HG03460 (cell line): ENCODE measurements at regions not wholly inside any gene's neighbourhood (a gene's known extent, or its start where the extent isn't known, plus 50 kb on each side); places are given as distances from the start of the nearest gene placed in this dataset.

Experiments
- ATAC-seq: cut with Tn5 transposase; IDR thresholded peaks from one replicate; pipeline ENCODE4 v1.9.1; 2021; ENCODE audit not compliant: unreplicated experiment

DNA sequence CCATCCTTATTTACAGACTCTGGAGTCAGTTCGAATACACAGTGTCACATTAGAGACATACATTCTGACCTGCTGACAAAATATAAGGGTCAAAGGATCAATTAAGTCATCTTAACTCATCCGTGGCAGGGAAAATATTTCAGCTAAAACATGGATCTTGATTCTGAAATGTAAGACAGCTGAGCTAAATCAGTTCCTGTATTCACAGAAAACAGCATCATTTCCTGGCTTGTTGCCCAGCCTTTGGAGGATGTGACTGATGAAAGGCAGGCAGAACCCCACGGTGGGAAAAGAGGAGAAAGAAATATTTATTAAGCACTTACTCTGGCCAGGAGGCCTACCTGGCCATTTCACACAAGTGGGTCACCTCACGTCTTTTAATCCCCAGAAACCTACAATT, 101.9 kb downstream of the GAS2L3 start:
- no peak for ATAC-seq

DNA sequence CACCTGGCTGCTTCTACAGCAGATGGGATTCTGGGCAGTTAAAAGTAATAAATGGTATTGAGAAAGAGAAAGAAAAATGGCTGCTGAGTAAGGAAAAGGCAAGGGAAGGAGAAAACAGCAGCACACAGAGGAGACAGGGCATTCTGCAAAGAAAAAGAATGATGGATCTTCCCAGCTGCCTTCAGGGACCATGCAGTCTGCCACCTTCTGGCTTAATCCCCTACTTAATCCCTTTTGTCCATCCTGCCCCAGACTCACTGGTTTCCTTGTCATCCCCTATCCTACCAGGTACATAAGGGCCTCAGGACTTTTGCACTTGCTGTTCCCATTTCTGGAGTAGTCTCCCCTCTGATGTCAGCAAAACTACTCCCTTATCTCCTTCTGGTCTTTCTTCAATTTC, 107.6 kb downstream of the GAS2L3 start:
- no peak for ATAC-seq

DNA sequence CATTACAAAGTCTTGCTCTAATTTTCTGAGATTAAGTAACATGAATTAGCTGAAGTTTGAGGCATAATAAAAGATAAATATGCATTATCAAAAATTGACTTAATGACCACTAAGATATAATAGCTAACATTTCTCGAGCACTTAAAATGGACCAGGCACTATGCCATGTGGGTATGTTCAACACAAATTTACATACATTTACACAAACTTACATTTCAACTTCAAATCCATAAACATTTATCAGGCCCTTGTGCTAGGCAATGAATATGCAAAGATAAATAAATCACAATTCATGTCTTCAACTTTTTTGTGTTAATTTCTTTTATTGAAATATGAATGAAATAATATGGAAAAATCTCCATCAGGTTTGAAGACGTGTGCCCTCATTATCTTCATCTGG, 108.7 kb downstream of the GAS2L3 start:
- ATAC-seq: no peak

DNA sequence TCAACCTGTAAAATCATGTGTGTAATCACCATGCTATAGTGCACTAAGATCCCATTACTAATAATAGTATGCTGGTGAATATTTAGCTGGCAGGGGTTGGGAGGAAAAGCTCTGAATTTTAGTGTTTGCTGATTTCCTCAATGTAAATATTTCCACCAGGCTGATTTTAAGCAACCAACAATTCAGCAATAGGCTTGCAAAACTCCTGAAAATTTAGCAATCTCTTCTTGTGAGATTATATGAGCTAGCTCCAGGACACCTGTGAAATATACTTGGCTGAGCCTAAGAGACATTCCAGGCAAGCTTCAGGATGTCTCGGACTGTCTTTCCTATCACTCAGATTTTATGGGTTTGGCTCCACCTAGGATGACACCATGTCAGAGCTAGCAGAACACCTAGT, 106.9 kb upstream of the ANO4 start:
- no peak for ATAC-seq

DNA sequence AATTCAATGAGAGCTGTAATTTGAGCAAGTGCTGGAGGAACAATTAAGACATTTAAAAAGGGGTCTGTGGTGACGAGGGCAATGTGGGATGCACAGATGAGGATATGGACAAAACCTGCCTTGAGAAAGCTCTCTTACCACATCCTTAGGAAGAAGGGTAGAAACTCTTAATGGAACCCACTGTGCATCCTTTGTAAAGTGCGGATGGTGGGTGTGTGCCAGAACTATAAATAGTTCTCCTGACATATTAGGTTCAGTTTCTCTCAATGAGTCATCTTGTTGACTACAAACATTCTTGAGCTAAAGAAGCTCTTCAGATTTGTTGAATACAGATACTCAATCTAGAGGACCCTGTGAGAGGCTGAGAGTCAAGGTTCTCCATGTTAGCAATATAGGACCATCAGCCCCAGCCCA, 106.1 kb upstream of the ANO4 start:
- no peak for ATAC-seq

GRCh38 chr12:100692502-100692901, 102.1 kb upstream of the ANO4 start:
- ATAC-seq: no peak

DNA sequence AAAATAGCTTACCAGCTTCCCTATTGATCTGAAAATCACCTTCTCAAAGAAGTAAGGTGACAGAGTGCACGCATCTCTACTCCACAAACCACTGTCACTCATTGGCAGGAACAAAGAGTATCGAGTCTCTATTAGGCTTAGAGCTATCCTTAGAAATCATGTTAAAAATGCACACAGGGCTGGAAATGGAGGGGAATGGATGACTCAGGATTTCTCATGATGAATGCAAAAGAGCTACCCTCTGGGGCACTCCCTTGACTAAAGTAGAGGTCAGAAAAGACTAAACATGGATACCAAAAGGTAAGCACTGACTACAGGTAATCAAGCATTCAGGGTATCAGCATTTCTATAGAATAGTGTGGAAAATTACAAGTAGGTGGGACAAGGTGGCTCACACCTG, 96.1 kb upstream of the ANO4 start:
- no peak for ATAC-seq

GRCh38 chr12:100699209-100699608, 95.4 kb upstream of the ANO4 start:
- ATAC-seq: peak; percentile 84

- no peak for ATAC-seq
Observed at GRCh38 chr12:100703337-100703736, 91.2 kb upstream of the ANO4 start.

GRCh38 chr12:100703868-100704267, 90.7 kb upstream of the ANO4 start:
- no peak for ATAC-seq

GRCh38 chr12:100706033-100706432, 88.5 kb upstream of the ANO4 start:
- no peak for ATAC-seq

- ATAC-seq: no peak
Observed at GRCh38 chr12:100708591-100708990, 86.0 kb upstream of the ANO4 start.

DNA sequence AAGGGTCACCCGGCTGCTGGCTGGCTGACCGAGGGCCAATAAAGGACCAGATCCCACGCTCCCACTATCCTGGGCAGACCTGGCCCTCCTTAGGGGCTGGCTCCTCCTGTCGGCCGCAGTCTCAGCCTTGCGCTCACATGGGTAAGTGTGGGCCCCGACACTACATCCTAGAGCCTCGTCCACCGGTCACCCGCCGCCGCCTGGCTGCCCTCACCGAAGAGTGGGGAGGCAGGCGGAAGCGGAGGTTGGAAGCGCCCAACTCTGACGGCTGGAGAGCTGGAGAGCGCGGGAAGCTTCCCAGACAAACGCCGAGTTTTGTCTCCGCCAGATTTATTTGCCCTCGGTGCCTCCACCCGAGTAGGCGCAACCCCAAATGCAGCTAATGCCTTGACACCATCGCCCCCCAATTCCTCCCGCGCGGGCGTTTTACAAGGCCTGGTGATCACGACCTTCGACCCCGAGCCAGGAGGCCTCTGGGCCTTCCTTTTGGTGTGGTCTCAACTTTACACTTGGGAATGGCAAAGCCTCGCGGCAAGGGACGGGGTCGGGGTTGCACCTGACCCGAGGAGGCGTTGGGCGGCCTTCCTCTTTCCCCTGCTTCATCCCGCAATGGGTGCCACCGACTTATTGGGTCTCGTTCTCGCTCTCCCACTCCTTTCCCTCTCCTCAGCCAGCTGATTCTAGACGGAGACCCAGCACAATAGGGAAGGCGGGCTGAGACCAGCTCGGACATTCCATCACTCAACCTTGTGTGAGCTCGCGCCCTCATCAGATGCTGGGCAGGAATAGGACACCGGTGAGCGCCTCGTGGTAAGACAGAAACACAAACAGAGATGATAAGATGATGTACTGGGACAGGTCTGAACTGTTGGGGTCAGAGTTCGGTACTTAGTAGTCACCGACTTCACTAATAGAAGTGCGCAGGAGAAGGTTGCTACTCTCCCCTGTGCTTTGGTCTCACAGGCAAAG, 78.3 kb upstream of the ANO4 start:
- no peak for ATAC-seq

DNA sequence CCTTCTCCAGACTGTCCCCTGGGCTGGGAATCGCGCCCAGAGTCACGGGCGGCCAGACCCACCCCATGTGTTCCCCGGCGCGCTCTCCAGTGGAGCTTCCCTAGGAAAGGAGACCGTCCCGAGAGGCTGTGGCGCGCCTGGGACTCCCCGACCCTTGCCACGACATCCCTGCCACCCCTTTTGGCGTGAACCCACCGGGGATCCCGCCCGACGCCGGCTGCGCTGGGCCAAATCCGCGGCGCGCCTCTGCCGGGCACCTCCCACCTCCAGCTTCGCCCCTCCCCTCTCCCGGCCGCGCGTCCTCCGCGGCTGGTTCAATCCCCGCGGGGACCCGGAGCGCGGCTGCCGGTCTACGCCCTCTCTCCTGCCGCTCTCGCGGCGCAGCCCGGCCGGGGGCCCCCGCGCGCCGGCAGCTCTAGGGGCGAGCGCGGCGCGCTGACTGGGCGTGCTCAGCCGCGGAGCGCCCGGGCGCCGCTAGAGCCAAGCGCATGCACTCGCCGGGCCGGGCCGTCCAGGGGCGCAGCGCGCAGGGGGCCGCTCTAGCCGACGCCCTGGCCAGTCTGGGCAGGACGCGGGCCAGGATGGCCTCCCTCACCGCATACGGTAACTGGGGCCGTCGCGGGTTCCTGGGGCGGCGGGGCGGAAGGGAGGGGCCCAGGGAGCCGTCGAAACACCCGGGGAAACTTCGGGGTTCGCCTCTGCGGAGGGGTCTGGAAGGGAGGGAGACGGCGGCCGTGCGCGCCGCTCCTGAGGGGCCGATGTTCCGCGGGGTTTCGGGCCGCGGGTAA, 77.4 kb upstream of the ANO4 start:
- ATAC-seq: no peak

- no peak for ATAC-seq
Observed at GRCh38 chr12:100717733-100718067, 76.9 kb upstream of the ANO4 start.

DNA sequence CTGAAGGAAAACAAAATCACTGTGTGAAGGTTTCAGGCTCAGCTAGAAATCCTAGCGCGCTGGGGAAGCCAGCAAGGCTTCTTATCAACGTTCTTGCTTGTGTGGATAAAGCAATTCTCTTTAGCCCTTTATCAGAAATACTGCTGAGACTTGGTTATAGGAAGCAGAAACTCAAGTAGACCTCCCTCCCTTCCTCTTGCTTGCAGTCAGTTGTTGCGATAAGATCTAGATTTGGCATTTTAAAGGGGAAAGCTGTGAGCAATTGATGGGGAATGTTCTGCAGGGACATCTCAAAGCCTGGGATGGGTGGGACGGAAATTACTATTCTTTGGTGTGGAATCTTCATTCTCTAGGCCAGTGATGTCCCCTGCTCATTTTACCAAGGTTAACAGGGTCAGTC, 76.4 kb upstream of the ANO4 start:
- no peak for ATAC-seq

DNA sequence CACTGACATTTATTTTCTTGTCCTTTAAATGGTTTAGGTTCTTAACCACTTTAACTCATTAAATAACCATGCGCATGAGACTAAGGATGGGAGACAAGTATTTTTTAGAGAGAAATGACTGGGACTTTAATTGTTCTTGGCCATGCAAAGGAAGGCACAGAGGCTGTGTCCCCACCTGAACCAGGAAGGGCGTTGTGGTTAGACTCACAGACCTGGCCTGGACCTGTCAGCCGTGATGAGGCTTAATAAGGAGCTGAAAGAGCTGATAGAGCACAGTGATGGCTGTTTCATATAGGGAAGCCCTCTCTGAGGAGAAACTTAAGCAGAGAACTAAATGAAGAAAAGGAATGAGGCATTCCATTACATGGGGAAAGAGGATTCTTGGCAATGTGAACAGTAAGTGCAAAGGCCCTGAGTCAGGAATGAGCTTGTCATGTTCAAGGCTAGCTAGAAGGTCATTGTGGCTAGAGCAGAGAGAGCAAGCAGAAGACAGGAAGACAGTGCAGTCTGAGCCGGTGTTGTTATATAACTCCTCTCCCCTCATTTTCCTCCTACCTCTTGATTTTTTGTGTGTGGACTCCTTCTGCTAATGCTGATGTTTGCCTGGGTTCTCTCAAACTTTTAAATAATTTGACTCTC, 74.4 kb upstream of the ANO4 start:
- ATAC-seq: no peak

DNA sequence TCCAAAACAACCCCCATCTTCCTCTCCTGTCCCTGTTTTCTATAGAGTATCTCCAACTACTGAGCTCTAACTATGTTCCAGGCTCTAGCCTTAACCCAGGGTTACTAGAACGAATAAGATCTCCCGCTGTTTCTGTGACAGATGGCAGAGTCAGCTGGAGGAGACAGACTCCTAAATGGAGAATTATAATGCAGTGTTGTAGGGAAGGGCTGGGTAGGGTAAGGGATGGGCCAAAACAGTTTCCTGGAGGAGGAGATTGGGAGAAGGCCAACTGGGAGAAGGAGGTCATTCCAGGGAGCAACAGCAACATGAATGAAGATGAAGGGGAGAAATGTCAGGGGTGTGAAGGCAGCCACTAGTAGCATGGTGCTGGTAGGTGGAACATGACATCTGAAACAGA, 73.4 kb upstream of the ANO4 start:
- ATAC-seq: no peak

GRCh38 chr12:100724071-100724470, 70.5 kb upstream of the ANO4 start:
- no peak for ATAC-seq

DNA sequence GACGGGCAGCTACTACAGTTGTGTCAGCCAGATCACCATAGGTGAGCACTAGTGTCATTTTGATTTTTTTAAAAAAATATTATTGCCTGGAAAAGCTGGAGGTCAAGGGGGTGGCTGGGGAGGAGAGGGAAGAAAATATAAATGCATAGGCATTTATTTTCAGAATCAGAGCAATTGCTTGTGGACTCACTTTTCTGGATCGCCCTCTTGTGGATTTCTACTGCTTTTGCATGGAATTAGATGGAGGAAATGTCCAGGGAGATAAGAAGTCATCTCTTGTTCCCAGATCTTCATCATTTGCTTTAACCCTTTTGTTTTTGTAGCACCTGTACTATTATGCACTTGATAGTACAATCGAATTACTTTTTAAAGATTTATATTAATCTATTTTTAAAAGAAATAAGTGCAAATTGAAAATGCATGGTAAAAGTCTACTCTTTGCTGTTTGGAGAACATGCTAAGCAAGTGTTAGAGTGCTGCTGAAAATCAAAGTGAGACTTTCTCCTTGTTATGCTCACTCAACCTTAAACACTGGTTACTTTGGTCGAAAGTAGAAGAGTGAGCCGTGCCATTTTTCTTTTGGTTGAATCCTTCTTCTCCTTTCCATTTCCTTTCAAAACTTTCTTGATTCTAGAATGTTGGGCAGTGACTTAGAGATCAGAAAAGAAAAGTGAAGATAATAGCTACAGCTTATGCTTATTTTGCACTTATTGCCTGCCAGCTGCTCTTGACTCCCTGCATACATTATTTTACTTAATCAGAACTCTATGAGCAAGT, 60.6 kb upstream of the ANO4 start:
- ATAC-seq: peak; percentile 77

GRCh38 chr12:100737168-100737567, 57.4 kb upstream of the ANO4 start:
- no peak for ATAC-seq
